ENCODE measurements at regions not wholly inside any gene's neighbourhood (a gene's known extent, or its start where the extent isn't known, plus 50 kb on each side); places are given as distances from the start of the nearest gene placed in this dataset.

GRCh38 chr11:115682888-115683287, 178.7 kb upstream of the CADM1 start:
- no peak for TF ChIP-seq POLR2A (IDR thresholded peaks at IDR 0.05)
- no peak for TF ChIP-seq CTCF (IDR thresholded peaks at IDR 0.05)
- no peak for TF ChIP-seq EP300 (IDR thresholded peaks at IDR 0.05)
